ENCODE measurements at regions not wholly inside any gene's neighbourhood (a gene's known extent, or its start where the extent isn't known, plus 50 kb on each side); places are given as distances from the start of the nearest gene placed in this dataset.

GRCh38 chr12:42673535-42673934 lies 84.0 kb upstream of the PRICKLE1 start:
- DNase-seq (ENCODE audit: low spot score) (no peak), ATAC-seq (ENCODE audit: low FRiP score) (no peak)
- no peak for TF ChIP-seq CTCF (IDR thresholded peaks at IDR 0.05)

GRCh38 chr12:42670719-42671118 lies 81.2 kb upstream of the PRICKLE1 start:
- TF ChIP-seq CTCF (IDR thresholded peaks at IDR 0.05): no peak

GRCh38 chr12:42669553-42669952 lies 80.0 kb upstream of the PRICKLE1 start:
- no peak for ATAC-seq (ENCODE audit: low FRiP score)
- no peak for TF ChIP-seq CTCF (IDR thresholded peaks at IDR 0.05)
- DNase-seq (ENCODE audit: low spot score): no peak

More at GRCh38 chr12:42670719-42671118, 81.2 kb upstream of the PRICKLE1 start:
- ATAC-seq (ENCODE audit: low FRiP score) (no peak), DNase-seq (ENCODE audit: low spot score) (no peak)

DNA sequence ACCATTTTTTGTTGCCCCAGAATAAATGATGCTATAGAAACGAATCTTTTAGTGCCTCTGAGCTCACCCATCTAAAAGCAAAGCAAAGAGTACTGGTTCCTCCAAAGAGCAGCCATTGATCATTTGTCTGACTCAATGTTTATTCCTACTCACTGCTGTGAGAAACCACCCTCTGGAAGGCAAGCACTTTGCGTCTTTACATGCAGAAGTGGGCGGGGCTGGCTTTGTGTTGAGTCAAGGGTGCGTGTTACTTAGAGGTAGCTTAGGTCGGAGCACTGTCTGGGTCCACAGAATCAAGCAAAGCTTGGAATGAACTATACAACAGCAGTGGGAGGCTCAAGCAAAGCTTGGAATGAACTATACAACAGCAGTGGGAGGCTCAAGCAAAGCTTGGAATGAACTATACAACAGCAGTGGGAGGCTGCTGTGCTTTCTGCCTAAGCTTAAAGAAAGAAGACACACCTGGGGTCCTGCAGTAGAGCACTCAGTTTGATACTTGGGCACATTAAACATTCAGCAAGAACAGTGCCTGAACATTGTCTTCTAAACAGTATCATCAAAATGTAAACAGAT lies 77.2 kb upstream of the PRICKLE1 start:
- ATAC-seq (ENCODE audit: low FRiP score) (no peak), DNase-seq (ENCODE audit: low spot score) (no peak)
- TF ChIP-seq CTCF (IDR thresholded peaks at IDR 0.05): no peak

GRCh38 chr12:42663621-42664020 lies 74.1 kb upstream of the PRICKLE1 start:
- no peak for DNase-seq (ENCODE audit: low spot score)
- no peak for TF ChIP-seq CTCF (IDR thresholded peaks at IDR 0.05)
- no peak for ATAC-seq (ENCODE audit: low FRiP score)

GRCh38 chr12:42660968-42661937 lies 71.7 kb upstream of the PRICKLE1 start:
- no peak for DNase-seq (ENCODE audit: low spot score)
- ATAC-seq (ENCODE audit: low FRiP score): no peak
- TF ChIP-seq CTCF (IDR thresholded peaks at IDR 0.05): no peak

All from omental fat pad (tissue), 3 donors.